GM19043 (cell line): ENCODE measurements at regions not wholly inside any gene's neighbourhood (a gene's known extent, or its start where the extent isn't known, plus 50 kb on each side); places are given as distances from the start of the nearest gene placed in this dataset.
"Not testable (repeated sequence)": the region's sequence is repeated elsewhere in the genome, so short reads cannot be mapped to it uniquely, and the experiment has no call there.

Experiments used
- ATAC-seq: cut with Tn5 transposase; IDR thresholded peaks from one replicate; pipeline ENCODE4 v1.9.1; 2021; ENCODE audit warnings: low read depth; ENCODE audit not compliant: unreplicated experiment

- no peak for ATAC-seq
These were observed 82.8 kb upstream of the PARP8 start for GRCh38 chr5:50583621-50584020.

- not testable (repeated sequence) for ATAC-seq
These were observed 78.0 kb upstream of the PARP8 start for GRCh38 chr5:50588471-50588870.

GRCh38 chr5:50590444-50591189 is 75.8 kb upstream of the PARP8 start:
- ATAC-seq, result not testable (repeated sequence)

GRCh38 chr5:50591338-50591737 is 75.1 kb upstream of the PARP8 start:
- ATAC-seq, result not testable (repeated sequence)

GRCh38 chr5:50593681-50594080 is 72.8 kb upstream of the PARP8 start:
- no peak for ATAC-seq

DNA sequence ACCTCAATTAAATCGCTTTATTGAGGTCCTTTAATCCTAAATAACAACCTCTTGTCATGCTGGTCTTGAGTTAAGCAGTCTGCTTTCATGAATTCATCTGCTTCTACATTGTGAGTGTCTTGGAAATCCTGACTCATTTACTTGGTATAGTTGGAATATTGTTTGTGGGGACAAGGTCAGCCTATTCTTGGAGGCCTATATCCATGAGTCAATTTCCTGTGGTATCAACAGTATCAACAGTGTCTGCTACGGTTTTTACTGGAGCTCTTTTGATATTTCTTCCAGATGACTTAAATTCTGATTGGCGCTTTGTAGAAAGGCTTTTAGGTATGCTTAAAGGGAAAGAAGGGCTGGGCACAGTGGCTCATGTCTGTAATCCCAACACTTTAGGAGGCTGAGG is 71.2 kb upstream of the PARP8 start:
- ATAC-seq, result no peak

DNA sequence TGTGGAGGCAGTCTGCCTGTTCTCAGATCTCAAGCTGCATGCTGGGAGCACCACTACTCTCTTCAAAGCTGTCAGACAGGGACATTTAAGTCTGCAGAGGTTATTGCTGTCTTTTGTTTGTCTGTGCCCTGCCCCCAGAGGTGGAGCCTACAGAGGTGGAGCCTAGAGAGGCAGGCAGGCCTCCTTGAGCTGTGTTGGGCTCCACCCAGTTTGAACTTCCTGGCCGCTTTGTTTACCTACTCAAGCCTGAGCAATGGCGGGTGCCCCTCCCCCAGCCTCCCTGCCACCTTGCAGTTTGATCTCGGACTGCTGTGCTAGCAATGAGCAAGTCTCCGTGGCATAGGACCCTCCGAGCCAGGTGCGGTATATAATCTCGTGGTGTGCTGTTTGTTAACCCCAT is 64.9 kb upstream of the PARP8 start:
- ATAC-seq, result not testable (repeated sequence)

DNA sequence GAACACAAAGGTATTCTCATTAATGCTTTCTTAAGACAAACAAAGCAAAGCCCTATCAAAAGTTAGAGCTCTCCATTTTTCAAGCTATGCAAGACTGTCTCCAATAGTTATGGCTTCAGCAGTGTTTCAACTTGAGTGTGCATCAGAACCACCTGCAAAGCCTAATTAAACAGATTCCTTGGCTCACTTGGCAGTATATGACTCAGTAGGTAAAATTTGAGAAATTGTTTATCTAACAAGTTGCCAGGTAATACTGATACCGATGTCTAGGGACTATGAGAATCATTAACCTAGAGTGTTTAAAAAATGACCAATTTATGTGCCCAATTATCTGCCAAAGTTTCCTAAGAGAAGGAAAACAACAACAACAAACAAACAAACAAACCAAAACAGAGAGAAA is 60.3 kb upstream of the PARP8 start:
- no peak for ATAC-seq

GRCh38 chr5:50607456-50607855 is 59.0 kb upstream of the PARP8 start:
- not testable (repeated sequence) for ATAC-seq

- not testable (repeated sequence) for ATAC-seq
These were observed 58.3 kb upstream of the PARP8 start for GRCh38 chr5:50607953-50608705.

- not testable (repeated sequence) for ATAC-seq
These were observed 53.4 kb upstream of the PARP8 start for GRCh38 chr5:50613057-50613456.
